T-helper 2 cell treated with Interferon-gamma antibody and Interleukin-4, amounts not matched to agents 5 μg/mL and 100 μg/mL, for 36 hours (primary cell): ENCODE measurements at regions not wholly inside any gene's neighbourhood (a gene's known extent, or its start where the extent isn't known, plus 50 kb on each side); places are given as distances from the start of the nearest gene placed in this dataset.
"Not testable (repeated sequence)": the region's sequence is repeated elsewhere in the genome, so short reads cannot be mapped to it uniquely, and the experiment has no call there.

Experiments
- DNase-seq: peaks from one replicate; pipeline ENCODE4 v3.0.0; 2021; ENCODE audit warnings: low spot score
- H3K27ac Mint-ChIP-seq: one replicate; pipeline ENCODE4 v1.8.0; 2021; ENCODE audit warnings: mild to moderate bottlenecking, mixed read lengths
- H3K27me3 Mint-ChIP-seq: one replicate; pipeline ENCODE4 v1.8.0; 2021; ENCODE audit warnings: low read depth, mixed read lengths
- H3K36me3 Mint-ChIP-seq: one replicate; pipeline ENCODE4 v1.8.0; 2021; ENCODE audit warnings: low read depth, mixed read lengths
- H3K4me1 Mint-ChIP-seq: one replicate; pipeline ENCODE4 v1.8.0; 2021; ENCODE audit warnings: low read depth, mixed read lengths
- H3K4me3 Mint-ChIP-seq: one replicate; pipeline ENCODE4 v1.8.0; 2022; ENCODE audit warnings: mild to moderate bottlenecking, moderate library complexity, mixed read lengths
- H3K9me3 Mint-ChIP-seq: one replicate; pipeline ENCODE4 v1.8.0; 2021; ENCODE audit warnings: mixed read lengths

- Mint-ChIP-seq H3K27me3 (no peaks in the 10 kb centered on the region), H3K27ac (no peak overlapping the region), H3K4me1 (no peaks in the 10 kb centered on the region), H3K4me3 (no peak overlapping the region), H3K9me3 (peaks cover 18% of the 10 kb centered on the region), H3K36me3 (no peaks in the 10 kb centered on the region)
- no peak for DNase-seq
These were observed 550.7 kb downstream of the MN1 start for GRCh38 chr22:27250886-27251285.

- peaks cover 18% of the 10 kb centered on the region for H3K9me3 Mint-ChIP-seq
- no peak overlapping the region for H3K27ac Mint-ChIP-seq
- no peak for DNase-seq
- H3K4me3 Mint-ChIP-seq, result no peak overlapping the region
- H3K4me1 Mint-ChIP-seq, result no peaks in the 10 kb centered on the region
- H3K27me3 Mint-ChIP-seq, result no peaks in the 10 kb centered on the region
- H3K36me3 Mint-ChIP-seq, result no peaks in the 10 kb centered on the region
These were observed 550.0 kb downstream of the MN1 start for GRCh38 chr22:27251563-27251962.

- H3K27me3 Mint-ChIP-seq, result no peaks in the 10 kb centered on the region
- H3K4me1 Mint-ChIP-seq, result no peaks in the 10 kb centered on the region
- DNase-seq, result no peak
- peaks cover 17% of the 10 kb centered on the region for H3K9me3 Mint-ChIP-seq
- H3K27ac Mint-ChIP-seq, result no peak overlapping the region
- H3K36me3 Mint-ChIP-seq, result no peaks in the 10 kb centered on the region
- no peak overlapping the region for H3K4me3 Mint-ChIP-seq
These were observed 549.1 kb downstream of the MN1 start for GRCh38 chr22:27252282-27253049.

DNA sequence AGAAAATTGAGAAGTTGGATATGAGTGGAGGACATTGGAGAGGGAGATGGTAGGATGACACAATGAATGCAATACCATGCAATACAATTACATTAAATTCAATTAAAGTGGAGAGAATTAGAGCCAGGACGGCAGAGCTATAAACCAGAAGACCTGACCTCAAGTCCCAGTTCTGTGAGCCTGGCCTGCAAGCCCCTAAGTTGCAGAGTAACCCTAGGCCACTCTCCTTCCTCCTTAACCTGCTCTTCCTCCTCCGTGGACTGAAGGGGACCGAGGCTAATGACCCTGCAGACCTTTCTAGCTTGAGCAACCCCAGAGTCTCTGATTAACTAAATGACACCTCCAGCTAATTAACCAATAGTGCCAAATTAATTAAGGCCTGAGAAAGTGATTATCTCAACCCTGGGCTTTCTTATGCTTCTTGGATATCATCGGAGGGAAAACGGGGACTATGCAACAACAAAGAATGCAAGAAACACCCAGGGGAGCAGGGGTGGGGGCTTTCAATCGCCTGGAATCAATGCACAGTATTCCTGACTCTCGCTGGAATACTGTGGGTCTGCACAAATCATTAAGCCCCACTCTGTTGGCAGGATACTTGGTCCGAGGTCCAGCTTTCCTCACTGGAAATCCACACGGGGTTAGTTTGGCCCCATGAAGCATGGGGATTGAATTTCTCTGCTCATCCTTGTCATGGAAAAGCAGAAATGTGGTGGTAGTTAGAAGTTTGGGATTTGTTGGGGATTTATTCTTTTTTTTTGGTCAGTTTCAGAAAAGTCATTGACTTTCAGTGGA lies 548.3 kb downstream of the MN1 start:
- DNase-seq, result no peak
- no peak overlapping the region for H3K27ac Mint-ChIP-seq
- no peaks in the 10 kb centered on the region for H3K36me3 Mint-ChIP-seq
- peaks cover 23% of the 10 kb centered on the region for H3K9me3 Mint-ChIP-seq
- H3K4me1 Mint-ChIP-seq, result no peaks in the 10 kb centered on the region
- H3K4me3 Mint-ChIP-seq, result no peak overlapping the region
- H3K27me3 Mint-ChIP-seq, result no peaks in the 10 kb centered on the region

GRCh38 chr22:27254063-27254462 lies 547.5 kb downstream of the MN1 start:
- H3K4me1 Mint-ChIP-seq, H3K36me3 Mint-ChIP-seq, H3K4me3 Mint-ChIP-seq, DNase-seq, H3K27me3 Mint-ChIP-seq, H3K27ac Mint-ChIP-seq: not testable (repeated sequence)
- H3K9me3 Mint-ChIP-seq, result peaks cover 23% of the 10 kb centered on the region

DNA sequence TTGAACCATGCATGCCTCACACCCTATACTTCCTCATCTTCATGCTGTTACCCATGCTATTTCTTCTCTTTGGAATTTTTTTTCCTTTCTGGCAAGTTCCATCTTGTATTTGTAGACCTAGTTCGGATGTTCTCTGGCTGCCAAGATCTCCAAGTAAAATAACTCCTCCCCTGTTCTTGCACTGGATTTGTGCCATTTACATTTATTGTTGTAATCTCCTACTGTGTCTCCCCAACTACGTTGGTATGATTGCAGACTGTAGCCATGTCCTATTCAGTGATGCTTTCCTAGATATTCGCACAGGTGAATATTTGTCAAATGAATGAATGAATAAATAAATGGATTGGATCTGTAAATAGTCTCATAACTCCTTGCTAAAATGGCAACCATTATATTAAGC lies 546.0 kb downstream of the MN1 start:
- Mint-ChIP-seq H3K4me1 (no peaks in the 10 kb centered on the region), H3K27me3 (no peaks in the 10 kb centered on the region), H3K27ac (no peak overlapping the region), H3K4me3 (no peak overlapping the region), H3K9me3 (peaks cover 23% of the 10 kb centered on the region), H3K36me3 (no peaks in the 10 kb centered on the region)
- no peak for DNase-seq

DNA sequence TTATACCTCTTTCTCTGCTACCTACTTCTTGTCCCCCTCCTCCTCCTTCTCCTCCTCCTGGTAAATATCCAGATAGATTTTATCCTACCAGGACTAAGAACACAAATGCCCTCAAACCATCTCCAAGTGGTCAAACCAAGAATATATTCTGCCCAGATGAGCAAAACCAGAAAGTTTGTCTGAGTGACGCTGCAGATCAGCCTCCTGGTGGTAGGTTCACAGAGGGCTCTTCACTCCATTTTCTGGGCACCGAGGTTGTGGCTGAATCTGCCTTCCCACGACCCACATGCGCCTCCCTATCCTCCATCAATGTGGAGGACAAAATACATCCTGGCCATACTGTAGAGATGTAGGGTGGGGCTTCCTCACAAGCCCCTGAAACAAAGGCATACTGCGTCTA lies 543.6 kb downstream of the MN1 start:
- H3K36me3 Mint-ChIP-seq, result no peaks in the 10 kb centered on the region
- no peak overlapping the region for H3K4me3 Mint-ChIP-seq
- peaks cover 23% of the 10 kb centered on the region for H3K9me3 Mint-ChIP-seq
- H3K27me3 Mint-ChIP-seq, result no peaks in the 10 kb centered on the region
- no peaks in the 10 kb centered on the region for H3K4me1 Mint-ChIP-seq
- no peak overlapping the region for H3K27ac Mint-ChIP-seq
- DNase-seq, result no peak

DNA sequence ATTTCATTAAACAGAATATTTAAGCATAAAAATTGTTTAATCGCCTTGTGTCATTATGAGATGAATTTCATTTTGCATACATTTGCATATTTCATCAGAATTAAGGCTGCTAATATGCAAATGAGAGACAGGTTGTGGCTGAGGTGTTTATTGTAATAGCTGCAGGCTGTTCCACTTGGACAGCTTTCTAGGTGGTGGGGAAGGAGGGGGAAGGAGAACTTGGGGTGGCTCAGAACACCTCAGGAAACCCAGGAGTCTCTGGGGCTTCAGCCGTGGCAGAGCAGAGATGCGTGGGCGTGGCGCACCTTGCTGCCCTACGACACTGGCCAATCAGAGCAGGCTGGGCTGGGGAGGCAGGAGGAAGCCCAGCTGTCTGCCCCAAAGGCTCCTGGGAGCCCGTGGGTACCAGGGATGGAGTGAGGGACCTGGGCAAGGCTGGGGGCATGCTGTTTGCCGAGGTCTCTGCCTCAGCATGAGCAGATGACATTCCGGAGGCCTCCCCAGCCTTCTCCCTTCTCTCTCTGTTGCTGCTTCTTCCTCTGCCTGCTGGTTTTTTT lies 542.9 kb downstream of the MN1 start:
- no peak for DNase-seq
- H3K36me3 Mint-ChIP-seq, result no peaks in the 10 kb centered on the region
- H3K27ac Mint-ChIP-seq, result no peak overlapping the region
- H3K4me1 Mint-ChIP-seq, result no peaks in the 10 kb centered on the region
- H3K4me3 Mint-ChIP-seq, result no peak overlapping the region
- peaks cover 21% of the 10 kb centered on the region for H3K9me3 Mint-ChIP-seq
- H3K27me3 Mint-ChIP-seq, result no peaks in the 10 kb centered on the region

- H3K4me3 Mint-ChIP-seq, result no peak overlapping the region
- no peaks in the 10 kb centered on the region for H3K27me3 Mint-ChIP-seq
- H3K27ac Mint-ChIP-seq, result no peak overlapping the region
- no peak for DNase-seq
- no peaks in the 10 kb centered on the region for H3K4me1 Mint-ChIP-seq
- peaks cover 18% of the 10 kb centered on the region for H3K9me3 Mint-ChIP-seq
- H3K36me3 Mint-ChIP-seq, result no peaks in the 10 kb centered on the region
These were observed 542.1 kb downstream of the MN1 start for GRCh38 chr22:27259433-27259832.

GRCh38 chr22:27260087-27260698 lies 541.4 kb downstream of the MN1 start:
- DNase-seq, result no peak
- peaks cover 18% of the 10 kb centered on the region for H3K9me3 Mint-ChIP-seq
- no peaks in the 10 kb centered on the region for H3K36me3 Mint-ChIP-seq
- no peak overlapping the region for H3K4me3 Mint-ChIP-seq
- no peak overlapping the region for H3K27ac Mint-ChIP-seq
- H3K4me1 Mint-ChIP-seq, result no peaks in the 10 kb centered on the region
- no peaks in the 10 kb centered on the region for H3K27me3 Mint-ChIP-seq

DNA sequence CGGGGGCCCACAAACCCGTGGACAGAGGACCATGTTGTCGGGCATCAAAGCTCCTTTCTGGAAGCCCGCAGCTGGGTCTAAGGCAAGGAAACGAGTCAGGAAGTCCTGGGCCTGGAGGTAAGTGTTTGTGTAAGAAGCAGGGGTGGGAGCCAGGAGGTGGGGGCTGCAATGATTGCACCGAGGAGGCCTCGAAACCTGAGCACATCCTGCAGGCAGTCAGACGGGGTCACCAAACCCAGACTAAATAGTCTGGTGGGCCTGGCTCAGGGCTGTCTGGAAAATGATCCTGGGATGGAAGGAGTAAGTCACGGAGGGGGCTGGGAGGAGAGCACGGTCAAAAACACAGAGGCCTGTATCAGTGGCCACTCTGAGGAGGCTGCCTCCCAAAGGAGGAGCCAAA lies 539.2 kb downstream of the MN1 start:
- no peak for DNase-seq
- Mint-ChIP-seq H3K4me3 (no peak overlapping the region), H3K9me3 (peaks cover 6% of the 10 kb centered on the region), H3K27ac (no peak overlapping the region), H3K27me3 (no peaks in the 10 kb centered on the region), H3K36me3 (no peaks in the 10 kb centered on the region), H3K4me1 (no peaks in the 10 kb centered on the region)

- Mint-ChIP-seq H3K36me3 (no peaks in the 10 kb centered on the region), H3K27me3 (no peaks in the 10 kb centered on the region), H3K27ac (no peak overlapping the region), H3K9me3 (no peaks in the 10 kb centered on the region), H3K4me3 (no peak overlapping the region), H3K4me1 (no peaks in the 10 kb centered on the region)
- DNase-seq, result no peak
These were observed 537.4 kb downstream of the MN1 start for GRCh38 chr22:27264184-27264583.

- no peaks in the 10 kb centered on the region for H3K9me3 Mint-ChIP-seq
- no peak for DNase-seq
- H3K27me3 Mint-ChIP-seq, result no peaks in the 10 kb centered on the region
- no peaks in the 10 kb centered on the region for H3K4me1 Mint-ChIP-seq
- no peak overlapping the region for H3K4me3 Mint-ChIP-seq
- H3K36me3 Mint-ChIP-seq, result no peaks in the 10 kb centered on the region
- no peak overlapping the region for H3K27ac Mint-ChIP-seq
These were observed 534.4 kb downstream of the MN1 start for GRCh38 chr22:27267145-27267544.
